ENCODE measurements at regions not wholly inside any gene's neighbourhood (a gene's known extent, or its start where the extent isn't known, plus 50 kb on each side); places are given as distances from the start of the nearest gene placed in this dataset.

DNA sequence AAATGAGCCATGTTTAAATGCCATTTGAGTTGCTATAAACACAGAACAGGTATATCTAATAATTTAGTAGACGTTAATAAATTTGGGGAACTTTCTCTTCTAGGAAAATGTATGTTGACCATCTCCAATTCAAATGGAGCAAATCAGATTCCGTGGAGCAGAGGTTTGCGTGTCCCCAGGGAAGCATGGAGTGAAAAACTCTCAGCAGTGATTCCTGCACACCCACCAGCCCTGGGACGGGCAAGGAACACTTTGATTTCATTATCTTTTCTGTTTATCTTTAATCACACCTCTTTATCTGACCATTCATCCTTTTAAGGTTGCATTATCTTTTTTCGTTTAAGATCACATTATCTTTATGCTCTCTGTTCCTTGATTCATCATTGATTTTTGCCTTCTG lies 95.0 kb downstream of the RNASET2 start:
- H3K4me1 Mint-ChIP-seq = peaks cover 20% of the 10 kb centered on the region
- Histone ChIP-seq H3K36me3 (no peaks in the 10 kb centered on the region), H3K27me3 (peaks cover 35% of the 10 kb centered on the region), H3K9me3 (ENCODE audit: low read depth) (no peaks in the 10 kb centered on the region), H3K79me2 (ENCODE audit: low read depth) (no peaks in the 10 kb centered on the region), H3K4me2 (peak overlapping the region; percentile 96), H3F3A (ENCODE audit: low read depth) (peaks cover 13% of the 10 kb centered on the region), H3K27ac (no peak overlapping the region), H3K9ac (no peak overlapping the region), H4K20me1 (ENCODE audit: low read depth) (no peaks in the 10 kb centered on the region), H2AFZ (replicated peaks) (peak overlapping the region; percentile 98), H3K4me3 (peak overlapping the region; percentile 70), H3K4me1 (peaks cover 9% of the 10 kb centered on the region)
- H3K36me3 Mint-ChIP-seq = peaks cover 13% of the 10 kb centered on the region
- no peaks in the 10 kb centered on the region for H3K9me3 Mint-ChIP-seq
- no peak for TF ChIP-seq EZH2phosphoT487 (IDR thresholded peaks at IDR 0.05)
- TF ChIP-seq EZH2 (IDR thresholded peaks at IDR 0.05) = no peak
- TF ChIP-seq, protein P1, sequence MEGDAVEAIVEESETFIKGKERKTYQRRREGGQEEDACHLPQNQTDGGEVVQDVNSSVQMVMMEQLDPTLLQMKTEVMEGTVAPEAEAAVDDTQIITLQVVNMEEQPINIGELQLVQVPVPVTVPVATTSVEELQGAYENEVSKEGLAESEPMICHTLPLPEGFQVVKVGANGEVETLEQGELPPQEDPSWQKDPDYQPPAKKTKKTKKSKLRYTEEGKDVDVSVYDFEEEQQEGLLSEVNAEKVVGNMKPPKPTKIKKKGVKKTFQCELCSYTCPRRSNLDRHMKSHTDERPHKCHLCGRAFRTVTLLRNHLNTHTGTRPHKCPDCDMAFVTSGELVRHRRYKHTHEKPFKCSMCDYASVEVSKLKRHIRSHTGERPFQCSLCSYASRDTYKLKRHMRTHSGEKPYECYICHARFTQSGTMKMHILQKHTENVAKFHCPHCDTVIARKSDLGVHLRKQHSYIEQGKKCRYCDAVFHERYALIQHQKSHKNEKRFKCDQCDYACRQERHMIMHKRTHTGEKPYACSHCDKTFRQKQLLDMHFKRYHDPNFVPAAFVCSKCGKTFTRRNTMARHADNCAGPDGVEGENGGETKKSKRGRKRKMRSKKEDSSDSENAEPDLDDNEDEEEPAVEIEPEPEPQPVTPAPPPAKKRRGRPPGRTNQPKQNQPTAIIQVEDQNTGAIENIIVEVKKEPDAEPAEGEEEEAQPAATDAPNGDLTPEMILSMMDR (IDR thresholded peaks at IDR 0.05) = no peak
- H3K27me3 Mint-ChIP-seq (ENCODE audit: insufficient read depth, low read depth) = no peaks in the 10 kb centered on the region
- no peak for DNase-seq (ENCODE audit: low spot score)
- H3K27ac Mint-ChIP-seq = no peak overlapping the region
- H3K4me3 Mint-ChIP-seq = peak overlapping the region; percentile 95

DNA sequence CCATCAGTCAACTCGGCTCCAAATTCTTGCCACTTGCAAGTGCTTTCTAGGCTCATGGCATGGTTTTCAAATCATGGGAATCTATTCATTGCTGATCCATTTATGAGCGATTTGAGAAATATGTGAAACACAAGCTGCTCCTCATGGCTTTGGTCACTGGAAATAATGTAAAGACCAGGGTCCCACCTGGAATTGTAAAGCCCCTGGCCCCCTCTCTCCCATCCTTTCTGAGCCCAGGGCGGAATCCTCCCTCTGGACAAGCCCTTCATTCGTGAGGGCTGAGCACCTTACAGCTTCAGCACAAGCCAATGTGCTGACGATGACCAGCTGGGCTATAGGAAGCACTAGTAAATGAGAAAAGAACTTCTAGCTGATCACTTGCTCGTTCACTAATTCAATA lies 96.0 kb downstream of the RNASET2 start:
- DNase-seq (ENCODE audit: low spot score) = no peak
- no peaks in the 10 kb centered on the region for H3K9me3 Mint-ChIP-seq
- TF ChIP-seq EZH2 (IDR thresholded peaks at IDR 0.05) = no peak
- Histone ChIP-seq H3K36me3 (no peaks in the 10 kb centered on the region), H3K4me3 (no peak overlapping the region), H4K20me1 (ENCODE audit: low read depth) (no peaks in the 10 kb centered on the region), H3K9ac (no peak overlapping the region), H3K4me2 (no peak overlapping the region), H3K4me1 (peaks cover 9% of the 10 kb centered on the region), H3K27ac (no peak overlapping the region), H3F3A (ENCODE audit: low read depth) (peaks cover 13% of the 10 kb centered on the region), H3K79me2 (ENCODE audit: low read depth) (no peaks in the 10 kb centered on the region), H3K9me3 (ENCODE audit: low read depth) (no peaks in the 10 kb centered on the region), H3K27me3 (peaks cover 35% of the 10 kb centered on the region), H2AFZ (replicated peaks) (no peak overlapping the region)
- peaks cover 20% of the 10 kb centered on the region for H3K4me1 Mint-ChIP-seq
- H3K27ac Mint-ChIP-seq = no peak overlapping the region
- peaks cover 13% of the 10 kb centered on the region for H3K36me3 Mint-ChIP-seq
- H3K4me3 Mint-ChIP-seq = peak overlapping the region; percentile 5
- no peaks in the 10 kb centered on the region for H3K27me3 Mint-ChIP-seq (ENCODE audit: insufficient read depth, low read depth)

DNA sequence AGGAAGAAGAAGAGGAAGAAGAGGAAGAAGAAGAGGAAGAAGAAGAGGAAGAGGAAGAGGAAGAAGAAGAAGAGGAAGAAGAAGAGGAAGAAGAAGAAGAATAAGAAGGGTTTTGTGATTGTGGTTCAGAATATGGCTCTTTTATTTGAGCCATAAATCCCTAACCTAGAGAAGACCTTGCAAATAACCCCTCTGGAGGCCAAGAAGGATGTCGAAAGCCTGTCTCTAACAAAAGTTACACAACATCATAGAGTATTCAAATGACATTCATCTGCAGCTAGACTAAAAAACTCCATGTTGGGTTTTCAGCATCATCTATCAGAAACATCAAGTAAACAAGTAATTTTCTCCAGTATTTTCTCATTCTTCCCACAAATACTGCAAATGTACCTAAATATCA lies 100.9 kb downstream of the RNASET2 start:
- Histone ChIP-seq H3K79me2 (ENCODE audit: low read depth) (no peaks in the 10 kb centered on the region), H3K4me1 (no peaks in the 10 kb centered on the region), H4K20me1 (ENCODE audit: low read depth) (no peaks in the 10 kb centered on the region), H3K4me2 (no peak overlapping the region), H3K4me3 (no peak overlapping the region), H3K27ac (no peak overlapping the region), H3K36me3 (no peaks in the 10 kb centered on the region), H3K27me3 (no peaks in the 10 kb centered on the region), H3K9me3 (ENCODE audit: low read depth) (no peaks in the 10 kb centered on the region), H3K9ac (no peak overlapping the region), H2AFZ (replicated peaks) (no peak overlapping the region), H3F3A (ENCODE audit: low read depth) (no peaks in the 10 kb centered on the region)
- Mint-ChIP-seq H3K36me3 (peaks cover 13% of the 10 kb centered on the region), H3K27ac (no peak overlapping the region), H3K27me3 (ENCODE audit: insufficient read depth, low read depth) (no peaks in the 10 kb centered on the region), H3K9me3 (peaks cover 2% of the 10 kb centered on the region), H3K4me1 (peaks cover 6% of the 10 kb centered on the region), H3K4me3 (no peak overlapping the region)
- TF ChIP-seq EZH2phosphoT487 (IDR thresholded peaks at IDR 0.05) (no peak), EZH2 (IDR thresholded peaks at IDR 0.05) (no peak)
- no peak for DNase-seq (ENCODE audit: low spot score)

DNA sequence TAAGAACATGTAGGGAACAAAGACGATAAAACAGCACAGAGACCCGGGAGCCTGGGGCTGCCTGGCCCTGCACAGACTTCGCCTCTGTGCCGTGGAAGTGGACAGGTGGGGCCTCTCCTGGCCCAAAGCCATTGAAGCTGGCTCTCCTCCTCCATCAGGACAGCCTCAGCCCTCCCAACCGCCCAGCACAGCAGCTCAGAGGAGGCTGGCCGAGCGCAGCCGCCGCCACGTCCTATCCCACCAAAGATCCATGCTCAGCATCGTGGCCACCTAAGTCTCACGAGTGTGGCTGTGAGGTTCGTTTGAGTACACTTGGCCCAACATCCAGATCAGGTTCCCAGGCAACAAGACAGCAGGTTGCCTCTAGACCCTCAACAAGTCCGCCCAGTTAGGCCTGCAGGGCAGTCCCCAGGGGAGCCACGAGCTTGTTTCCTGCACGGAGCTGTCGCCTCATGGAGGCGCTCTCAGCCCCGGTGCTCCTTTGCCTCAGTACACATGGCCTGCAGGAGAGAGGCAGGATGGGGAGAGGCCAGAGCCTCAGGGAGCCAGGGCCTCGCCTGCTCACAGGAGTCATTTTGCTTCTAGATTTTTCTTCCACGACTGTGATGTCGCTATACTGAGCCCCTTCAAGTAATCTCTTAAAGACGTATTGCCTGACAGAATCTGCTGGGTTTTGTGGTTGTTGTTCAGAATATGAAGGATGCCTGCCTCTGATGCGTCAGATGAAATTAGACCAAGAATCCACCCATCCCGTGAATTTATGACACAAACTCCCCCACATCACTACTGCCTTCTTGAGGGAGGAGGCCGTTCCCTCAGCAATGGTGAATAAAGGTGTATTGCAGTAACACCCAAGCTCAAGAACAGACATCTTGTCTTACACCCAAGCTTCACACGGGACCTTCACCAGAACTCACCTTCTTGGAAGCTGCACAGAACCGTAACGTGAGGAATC lies 102.7 kb downstream of the RNASET2 start:
- Histone ChIP-seq H3K36me3 (no peaks in the 10 kb centered on the region), H3K27me3 (no peaks in the 10 kb centered on the region), H4K20me1 (ENCODE audit: low read depth) (no peaks in the 10 kb centered on the region), H3K79me2 (ENCODE audit: low read depth) (no peaks in the 10 kb centered on the region), H2AFZ (replicated peaks) (no peak overlapping the region), H3K4me3 (no peak overlapping the region), H3K27ac (no peak overlapping the region), H3K4me2 (no peak overlapping the region), H3K9ac (no peak overlapping the region), H3K9me3 (ENCODE audit: low read depth) (no peaks in the 10 kb centered on the region), H3K4me1 (no peaks in the 10 kb centered on the region), H3F3A (ENCODE audit: low read depth) (no peaks in the 10 kb centered on the region)
- Mint-ChIP-seq H3K27ac (no peak overlapping the region), H3K9me3 (peaks cover 2% of the 10 kb centered on the region), H3K4me1 (peaks cover 8% of the 10 kb centered on the region), H3K27me3 (ENCODE audit: insufficient read depth, low read depth) (no peaks in the 10 kb centered on the region), H3K4me3 (no peak overlapping the region), H3K36me3 (peaks cover 21% of the 10 kb centered on the region)
- DNase-seq (ENCODE audit: low spot score) = no peak
- no peak for TF ChIP-seq EZH2 (IDR thresholded peaks at IDR 0.05)
- no peak for TF ChIP-seq EZH2phosphoT487 (IDR thresholded peaks at IDR 0.05)
- TF ChIP-seq, protein P1 (IDR thresholded peaks at IDR 0.05) = no peak

Data from neural progenitor cell (in vitro differentiated cells).